NCI-H460 (cell line): ENCODE measurements at regions not wholly inside any gene's neighbourhood (a gene's known extent, or its start where the extent isn't known, plus 50 kb on each side); places are given as distances from the start of the nearest gene placed in this dataset.
"Not testable (repeated sequence)": the region's sequence is repeated elsewhere in the genome, so short reads cannot be mapped to it uniquely, and the experiment has no call there.

Experiments
- DNase-seq: peaks from one replicate; pipeline ENCODE4 v3.0.0-alpha.2; 2016; ENCODE audit warnings: low read depth; ENCODE audit errors: extremely low read depth

GRCh38 chr2:71962350-71962749 lies 185.3 kb downstream of the CYP26B1 start:
- DNase-seq: no peak

- no peak for DNase-seq
These were observed 186.2 kb downstream of the CYP26B1 start for GRCh38 chr2:71961289-71962027.

- no peak for DNase-seq
These were observed 188.2 kb downstream of the CYP26B1 start for GRCh38 chr2:71959494-71959893.

- DNase-seq: not testable (repeated sequence)
These were observed 189.2 kb downstream of the CYP26B1 start for GRCh38 chr2:71958426-71958825.

- no peak for DNase-seq
These were observed 195.0 kb downstream of the CYP26B1 start for GRCh38 chr2:71952572-71953188.

- DNase-seq: no peak
These were observed 195.8 kb downstream of the CYP26B1 start for GRCh38 chr2:71951718-71952404.

- DNase-seq: no peak
These were observed 196.6 kb downstream of the CYP26B1 start for GRCh38 chr2:71951083-71951468.

GRCh38 chr2:71950256-71951082 lies 197.2 kb downstream of the CYP26B1 start:
- DNase-seq: no peak

- DNase-seq: no peak
These were observed 198.2 kb downstream of the CYP26B1 start for GRCh38 chr2:71949537-71949798.

- no peak for DNase-seq
These were observed 198.7 kb downstream of the CYP26B1 start for GRCh38 chr2:71948781-71949536.

- no peak for DNase-seq
These were observed 199.9 kb downstream of the CYP26B1 start for GRCh38 chr2:71947809-71948208.

- DNase-seq: no peak
These were observed 202.1 kb downstream of the CYP26B1 start for GRCh38 chr2:71945603-71945959.

GRCh38 chr2:71944806-71945602 lies 202.7 kb downstream of the CYP26B1 start:
- DNase-seq: no peak

- no peak for DNase-seq
These were observed 203.5 kb downstream of the CYP26B1 start for GRCh38 chr2:71944183-71944550.

- DNase-seq: no peak
These were observed 204.2 kb downstream of the CYP26B1 start for GRCh38 chr2:71943238-71944182.

GRCh38 chr2:71941726-71942525 lies 205.7 kb downstream of the CYP26B1 start:
- DNase-seq: no peak

- no peak for DNase-seq
These were observed 207.0 kb downstream of the CYP26B1 start for GRCh38 chr2:71940695-71941094.
